Stomach (tissue), 4 donors: ENCODE measurements at regions not wholly inside any gene's neighbourhood (a gene's known extent, or its start where the extent isn't known, plus 50 kb on each side); places are given as distances from the start of the nearest gene placed in this dataset.

Source experiments
- EP300 ChIP-seq: sonication (generic); formaldehyde crosslinking; IDR thresholded peaks from one replicate; pipeline ENCODE4 v1.6.1; 2017; ENCODE audit warnings: antibody characterized with exemption
- POLR2A ChIP-seq, 4 donors: fragments of 450-650 bp; IDR thresholded peaks; one replicate each; pipeline ENCODE4 v1.6.1; 2016; ENCODE audit warnings: antibody characterized with exemption in 4 of 4, control low read depth in 2 of 4, mild to moderate bottlenecking in 1 of 4, moderate library complexity in 1 of 4
- POLR2AphosphoS5 ChIP-seq, 3 donors: sonication (generic); formaldehyde crosslinking; IDR thresholded peaks; one replicate each; pipeline ENCODE4 v1.6.1; 2016; ENCODE audit warnings: antibody characterized with exemption in 3 of 3
- TF ChIP-seq, protein P1 (sequence below), 7 experiments: fragments of 450-650 bp in 4 of 7; fragments of 200-600 bp in 3 of 7; sonication (generic) in 3 of 7; IDR thresholded peaks; one replicate each; pipeline ENCODE4 v1.5.1; 2016 to 2019; ENCODE audit warnings: antibody characterized with exemption in 7 of 7, control low read depth in 2 of 7, mild to moderate bottlenecking in 1 of 7

GRCh38 chr5:93145019-93145418, 436.0 kb downstream of the NR2F1-AS1 start:
- TF ChIP-seq, protein P1, sequence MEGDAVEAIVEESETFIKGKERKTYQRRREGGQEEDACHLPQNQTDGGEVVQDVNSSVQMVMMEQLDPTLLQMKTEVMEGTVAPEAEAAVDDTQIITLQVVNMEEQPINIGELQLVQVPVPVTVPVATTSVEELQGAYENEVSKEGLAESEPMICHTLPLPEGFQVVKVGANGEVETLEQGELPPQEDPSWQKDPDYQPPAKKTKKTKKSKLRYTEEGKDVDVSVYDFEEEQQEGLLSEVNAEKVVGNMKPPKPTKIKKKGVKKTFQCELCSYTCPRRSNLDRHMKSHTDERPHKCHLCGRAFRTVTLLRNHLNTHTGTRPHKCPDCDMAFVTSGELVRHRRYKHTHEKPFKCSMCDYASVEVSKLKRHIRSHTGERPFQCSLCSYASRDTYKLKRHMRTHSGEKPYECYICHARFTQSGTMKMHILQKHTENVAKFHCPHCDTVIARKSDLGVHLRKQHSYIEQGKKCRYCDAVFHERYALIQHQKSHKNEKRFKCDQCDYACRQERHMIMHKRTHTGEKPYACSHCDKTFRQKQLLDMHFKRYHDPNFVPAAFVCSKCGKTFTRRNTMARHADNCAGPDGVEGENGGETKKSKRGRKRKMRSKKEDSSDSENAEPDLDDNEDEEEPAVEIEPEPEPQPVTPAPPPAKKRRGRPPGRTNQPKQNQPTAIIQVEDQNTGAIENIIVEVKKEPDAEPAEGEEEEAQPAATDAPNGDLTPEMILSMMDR (IDR thresholded peaks at IDR 0.05): no peak
- TF ChIP-seq POLR2A (IDR thresholded peaks at IDR 0.05) (no peak), POLR2AphosphoS5 (IDR thresholded peaks at IDR 0.05) (no peak), EP300 (no peak)
